ENCODE measurements at regions not wholly inside any gene's neighbourhood (a gene's known extent, or its start where the extent isn't known, plus 50 kb on each side); places are given as distances from the start of the nearest gene placed in this dataset.

DNA sequence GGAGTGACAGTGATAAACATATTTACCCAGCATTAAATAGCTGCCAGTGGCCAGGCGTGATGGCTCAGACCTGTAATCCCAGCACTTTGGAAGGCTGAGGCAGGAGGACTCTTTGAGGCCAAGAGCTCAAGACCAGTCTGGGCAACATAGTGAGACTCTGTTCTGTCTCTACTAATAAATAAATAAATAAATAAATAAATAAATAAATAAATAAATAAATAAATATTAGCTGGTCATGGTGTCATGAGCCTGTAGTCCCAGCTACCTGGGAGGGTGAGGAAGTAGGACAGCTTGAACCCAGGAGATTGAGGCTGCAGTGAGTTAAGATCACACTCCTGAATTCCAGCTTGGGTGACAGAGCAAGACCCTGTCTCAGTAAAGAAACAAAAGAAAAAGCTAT is 384.0 kb upstream of the ADARB2 start:
- Histone ChIP-seq H3K4me3 (no peak overlapping the region), H3K9me3 (peaks cover 0 to 13% of the 10 kb centered on the region in 2 donors), H3K36me3 (no peaks in the 10 kb centered on the region), H3K27ac (no peak overlapping the region), H3K27me3 (no peaks in the 10 kb centered on the region), H3K4me1 (no peaks in the 10 kb centered on the region)
- intact Hi-C loops (cut with DNase I), result no loop called here
- ATAC-seq, result no peak
- DNase-seq, result no peak
- TF ChIP-seq, protein P1, sequence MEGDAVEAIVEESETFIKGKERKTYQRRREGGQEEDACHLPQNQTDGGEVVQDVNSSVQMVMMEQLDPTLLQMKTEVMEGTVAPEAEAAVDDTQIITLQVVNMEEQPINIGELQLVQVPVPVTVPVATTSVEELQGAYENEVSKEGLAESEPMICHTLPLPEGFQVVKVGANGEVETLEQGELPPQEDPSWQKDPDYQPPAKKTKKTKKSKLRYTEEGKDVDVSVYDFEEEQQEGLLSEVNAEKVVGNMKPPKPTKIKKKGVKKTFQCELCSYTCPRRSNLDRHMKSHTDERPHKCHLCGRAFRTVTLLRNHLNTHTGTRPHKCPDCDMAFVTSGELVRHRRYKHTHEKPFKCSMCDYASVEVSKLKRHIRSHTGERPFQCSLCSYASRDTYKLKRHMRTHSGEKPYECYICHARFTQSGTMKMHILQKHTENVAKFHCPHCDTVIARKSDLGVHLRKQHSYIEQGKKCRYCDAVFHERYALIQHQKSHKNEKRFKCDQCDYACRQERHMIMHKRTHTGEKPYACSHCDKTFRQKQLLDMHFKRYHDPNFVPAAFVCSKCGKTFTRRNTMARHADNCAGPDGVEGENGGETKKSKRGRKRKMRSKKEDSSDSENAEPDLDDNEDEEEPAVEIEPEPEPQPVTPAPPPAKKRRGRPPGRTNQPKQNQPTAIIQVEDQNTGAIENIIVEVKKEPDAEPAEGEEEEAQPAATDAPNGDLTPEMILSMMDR (IDR thresholded peaks at IDR 0.05), result no peak

DNA sequence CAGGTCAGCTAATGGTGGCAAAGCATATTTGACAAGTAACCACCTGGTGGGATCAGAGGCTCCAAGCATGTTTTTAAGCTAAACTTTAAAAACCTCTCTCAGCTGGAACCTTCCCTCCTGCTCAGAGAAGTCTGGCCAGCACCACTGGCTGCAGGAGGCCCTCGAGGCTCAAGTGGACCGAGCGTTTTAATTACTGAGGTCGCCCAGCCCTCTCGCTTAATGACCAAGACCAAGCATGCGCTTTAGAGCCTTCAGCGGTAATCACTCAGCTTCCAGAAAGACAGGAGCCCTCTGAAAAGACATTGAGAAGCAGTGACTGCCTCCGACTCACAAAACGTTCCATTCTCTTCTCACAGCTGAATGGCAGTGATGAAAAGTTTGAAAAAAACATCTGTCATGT is 383.4 kb upstream of the ADARB2 start:
- intact Hi-C loops (cut with DNase I), result no loop called here
- ATAC-seq (no peak), DNase-seq (no peak)
- Histone ChIP-seq H3K4me1 (no peaks in the 10 kb centered on the region), H3K27me3 (no peaks in the 10 kb centered on the region), H3K27ac (no peak overlapping the region), H3K4me3 (no peak overlapping the region), H3K9me3 (peaks cover 0 to 13% of the 10 kb centered on the region in 2 donors), H3K36me3 (no peaks in the 10 kb centered on the region)
- TF ChIP-seq, protein P1 (IDR thresholded peaks at IDR 0.05), result no peak

DNA sequence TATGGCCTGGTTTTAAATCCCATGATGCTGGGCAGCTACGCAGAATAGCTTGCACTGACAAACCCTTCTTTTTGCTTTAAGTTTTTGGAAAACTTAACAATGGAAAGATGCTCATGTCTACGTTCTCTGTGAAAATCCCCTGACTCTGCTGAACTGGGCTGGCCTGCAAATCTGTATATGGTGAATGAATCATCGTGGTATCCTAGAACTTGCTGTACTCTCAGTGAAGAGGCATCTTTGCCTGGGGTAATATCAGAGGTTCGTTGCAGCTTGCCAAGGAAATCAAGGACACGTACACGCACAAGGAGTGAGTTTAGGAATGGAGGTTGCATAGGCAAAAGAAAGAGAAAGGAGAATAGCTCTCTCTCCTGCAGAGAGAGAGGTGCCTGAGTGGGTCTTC is 382.0 kb upstream of the ADARB2 start:
- H3K9me3 ChIP-seq, result peaks cover 0 to 13% of the 10 kb centered on the region in 2 donors
- no peak overlapping the region for H3K4me3 ChIP-seq
- DNase-seq (no peak), ATAC-seq (no peak)
- no peaks in the 10 kb centered on the region for H3K27me3 ChIP-seq
- H3K4me1 ChIP-seq, result no peaks in the 10 kb centered on the region
- H3K27ac ChIP-seq, result no peak overlapping the region
- TF ChIP-seq, protein P1 (IDR thresholded peaks at IDR 0.05), result no peak
- no peaks in the 10 kb centered on the region for H3K36me3 ChIP-seq
- intact Hi-C loops (cut with DNase I), result no loop called here

DNA sequence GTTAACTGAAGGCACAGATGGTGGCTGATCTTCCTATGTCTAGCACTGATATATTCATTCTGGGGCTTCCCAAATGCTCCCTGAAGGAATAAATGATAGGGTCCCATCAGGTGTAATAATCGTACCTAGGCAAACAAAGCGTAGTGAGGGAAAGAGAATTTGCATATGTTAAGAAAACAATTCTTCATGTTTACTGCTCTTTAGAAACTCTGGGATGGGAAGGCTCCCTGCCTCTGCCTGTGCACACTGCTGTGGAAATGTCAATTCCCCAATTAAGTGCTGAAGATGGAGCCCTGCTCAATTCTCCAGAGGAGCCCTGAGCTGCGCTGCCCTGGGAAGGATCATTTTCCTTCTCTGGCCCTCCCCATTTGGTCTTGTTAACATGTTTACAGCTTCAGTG is 380.9 kb upstream of the ADARB2 start:
- Histone ChIP-seq H3K4me1 (no peaks in the 10 kb centered on the region), H3K36me3 (no peaks in the 10 kb centered on the region), H3K27me3 (no peaks in the 10 kb centered on the region), H3K27ac (no peak overlapping the region), H3K4me3 (no peak overlapping the region), H3K9me3 (peaks cover 0 to 13% of the 10 kb centered on the region in 2 donors)
- ATAC-seq (no peak), DNase-seq (no peak)
- TF ChIP-seq, protein P1 (IDR thresholded peaks at IDR 0.05), result no peak
- intact Hi-C loops (cut with DNase I), result no loop called here

DNA sequence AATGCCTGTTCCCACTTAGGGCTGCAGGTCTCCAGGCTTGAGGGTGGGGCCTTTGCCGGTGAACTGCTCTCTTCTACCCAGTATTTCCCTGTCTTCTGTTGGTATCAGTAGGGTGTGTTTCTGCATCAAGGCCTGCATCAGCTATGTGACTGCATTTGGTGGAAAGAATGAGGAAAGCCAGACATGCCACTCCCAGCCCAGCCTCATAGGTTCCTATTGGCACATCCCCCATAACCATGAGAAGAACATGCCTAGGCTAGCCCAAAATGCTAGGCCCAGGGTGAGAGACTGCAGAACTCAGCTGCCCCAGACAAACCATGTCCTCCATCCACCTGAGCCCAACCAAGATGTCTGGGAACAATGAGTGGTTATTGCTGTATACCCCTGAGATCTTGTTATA is 380.3 kb upstream of the ADARB2 start:
- Histone ChIP-seq H3K36me3 (no peaks in the 10 kb centered on the region), H3K27ac (no peak overlapping the region), H3K9me3 (peaks cover 0 to 13% of the 10 kb centered on the region in 2 donors), H3K4me1 (no peaks in the 10 kb centered on the region), H3K27me3 (no peaks in the 10 kb centered on the region), H3K4me3 (no peak overlapping the region)
- ATAC-seq (no peak), DNase-seq (no peak)
- intact Hi-C loops (cut with DNase I), result no loop called here
- TF ChIP-seq, protein P1 (IDR thresholded peaks at IDR 0.05), result no peak
